ENCODE measurements at regions not wholly inside any gene's neighbourhood (a gene's known extent, or its start where the extent isn't known, plus 50 kb on each side); places are given as distances from the start of the nearest gene placed in this dataset.

- TF ChIP-seq ZNF274 (IDR thresholded peaks at IDR 0.05; ENCODE audit: low read depth, low read length) (no peak), YY1 (IDR thresholded peaks at IDR 0.05; ENCODE audit: insufficient read depth, insufficient read length) (no peak), SUZ12 (IDR thresholded peaks at IDR 0.05; ENCODE audit: extremely low read depth, insufficient read depth, insufficient read length) (no peak)
These were observed 673.9 kb downstream of the TRIB2 start for GRCh38 chr2:13390676-13391075.

Measured in NT2/D1 (cell line).